Ishikawa (cell line): ENCODE measurements at regions not wholly inside any gene's neighbourhood (a gene's known extent, or its start where the extent isn't known, plus 50 kb on each side); places are given as distances from the start of the nearest gene placed in this dataset.

Experiments used
- CEBPB ChIP-seq: IDR thresholded peaks from 2 replicates; pipeline ENCODE4 v1.6.1; 2012
- CREB1 ChIP-seq: IDR thresholded peaks from 2 replicates; pipeline ENCODE4 v1.6.1; 2012; ENCODE audit warnings: low read depth
- EGR1 ChIP-seq: IDR thresholded peaks from 2 replicates; pipeline ENCODE4 v1.6.1; 2012
- EP300 ChIP-seq: IDR thresholded peaks from 2 replicates; pipeline ENCODE4 v1.6.1; 2012; ENCODE audit warnings: borderline replicate concordance
- FOXM1 ChIP-seq: IDR thresholded peaks from 2 replicates; pipeline ENCODE4 v1.6.1; 2012; ENCODE audit warnings: low read depth, borderline replicate concordance
- NFIC ChIP-seq: IDR thresholded peaks from 2 replicates; pipeline ENCODE4 v1.6.1; 2012
- RAD21 ChIP-seq: IDR thresholded peaks from 2 replicates; pipeline ENCODE4 v1.6.1; 2012; ENCODE audit warnings: low read depth
- TAF1 ChIP-seq: IDR thresholded peaks from 2 replicates; pipeline ENCODE4 v1.6.1; 2012; ENCODE audit warnings: low read depth, mild to moderate bottlenecking
- TCF12 ChIP-seq: IDR thresholded peaks from 2 replicates; pipeline ENCODE4 v1.6.1; 2012; ENCODE audit warnings: low read depth
- TEAD4 ChIP-seq: IDR thresholded peaks from 2 replicates; pipeline ENCODE4 v1.6.1; 2012
- YY1 ChIP-seq: IDR thresholded peaks from 2 replicates; pipeline ENCODE4 v1.6.1; 2012; ENCODE audit warnings: low read depth
- ZBTB7A ChIP-seq: IDR thresholded peaks from 2 replicates; pipeline ENCODE4 v1.6.1; 2012; ENCODE audit warnings: low read depth
- TF ChIP-seq, protein P1 (sequence below): IDR thresholded peaks from 2 replicates; pipeline ENCODE4 v1.6.1; 2012
- TF ChIP-seq, protein P2 (sequence below): IDR thresholded peaks from 2 replicates; pipeline ENCODE4 v1.6.1; 2012; ENCODE audit warnings: low read depth, mild to moderate bottlenecking
- TF ChIP-seq, protein P3 (sequence below): IDR thresholded peaks from 2 replicates; pipeline ENCODE4 v1.6.1; 2012

DNA sequence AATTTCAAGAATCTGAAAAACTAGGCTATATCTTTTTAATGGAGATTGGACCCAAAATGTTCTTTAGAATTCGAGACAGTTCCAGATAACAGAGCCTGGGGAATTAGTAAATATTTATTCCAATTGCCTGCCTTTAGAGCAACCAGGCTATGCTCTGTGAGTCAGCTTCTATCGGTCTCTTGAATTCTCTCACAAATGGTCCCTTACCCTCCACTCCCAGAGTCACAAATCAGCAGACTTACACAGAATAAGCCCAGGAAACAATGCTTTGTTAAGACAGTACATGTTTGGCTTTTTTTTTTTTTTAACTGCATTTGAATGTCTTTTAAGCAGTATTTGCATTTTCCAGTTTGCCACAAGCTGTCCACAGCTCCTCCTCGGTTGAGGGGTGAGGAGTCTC is 460.7 kb upstream of the CBLB start:
- no peak for TF ChIP-seq EGR1
- TF ChIP-seq YY1, result no peak
- no peak for TF ChIP-seq TEAD4
- TF ChIP-seq TCF12, result no peak
- no peak for TF ChIP-seq TAF1
- TF ChIP-seq ZBTB7A, result no peak
- TF ChIP-seq, protein P1, sequence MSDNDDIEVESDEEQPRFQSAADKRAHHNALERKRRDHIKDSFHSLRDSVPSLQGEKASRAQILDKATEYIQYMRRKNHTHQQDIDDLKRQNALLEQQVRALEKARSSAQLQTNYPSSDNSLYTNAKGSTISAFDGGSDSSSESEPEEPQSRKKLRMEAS, result no peak

DNA sequence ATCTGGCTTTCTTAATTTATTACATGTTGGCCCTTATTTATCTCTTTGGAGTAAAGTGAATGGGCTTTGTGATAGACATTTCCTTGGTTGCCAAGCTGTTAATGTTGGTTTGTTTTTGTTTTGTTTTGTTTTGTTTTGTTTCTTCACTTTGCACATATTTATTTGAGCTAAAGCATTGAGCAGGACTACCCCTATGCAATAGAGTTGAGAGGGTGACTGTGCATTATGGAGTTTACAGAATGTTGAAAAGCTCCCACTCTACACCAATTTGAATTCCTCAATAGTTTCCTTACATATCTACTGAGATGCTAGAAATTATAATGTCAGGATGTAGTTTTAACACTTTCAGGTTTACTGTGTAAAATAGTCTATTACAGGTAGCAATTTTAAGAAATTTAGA is 462.8 kb upstream of the CBLB start:
- TF ChIP-seq TCF12, result no peak
- TF ChIP-seq, protein P2, sequence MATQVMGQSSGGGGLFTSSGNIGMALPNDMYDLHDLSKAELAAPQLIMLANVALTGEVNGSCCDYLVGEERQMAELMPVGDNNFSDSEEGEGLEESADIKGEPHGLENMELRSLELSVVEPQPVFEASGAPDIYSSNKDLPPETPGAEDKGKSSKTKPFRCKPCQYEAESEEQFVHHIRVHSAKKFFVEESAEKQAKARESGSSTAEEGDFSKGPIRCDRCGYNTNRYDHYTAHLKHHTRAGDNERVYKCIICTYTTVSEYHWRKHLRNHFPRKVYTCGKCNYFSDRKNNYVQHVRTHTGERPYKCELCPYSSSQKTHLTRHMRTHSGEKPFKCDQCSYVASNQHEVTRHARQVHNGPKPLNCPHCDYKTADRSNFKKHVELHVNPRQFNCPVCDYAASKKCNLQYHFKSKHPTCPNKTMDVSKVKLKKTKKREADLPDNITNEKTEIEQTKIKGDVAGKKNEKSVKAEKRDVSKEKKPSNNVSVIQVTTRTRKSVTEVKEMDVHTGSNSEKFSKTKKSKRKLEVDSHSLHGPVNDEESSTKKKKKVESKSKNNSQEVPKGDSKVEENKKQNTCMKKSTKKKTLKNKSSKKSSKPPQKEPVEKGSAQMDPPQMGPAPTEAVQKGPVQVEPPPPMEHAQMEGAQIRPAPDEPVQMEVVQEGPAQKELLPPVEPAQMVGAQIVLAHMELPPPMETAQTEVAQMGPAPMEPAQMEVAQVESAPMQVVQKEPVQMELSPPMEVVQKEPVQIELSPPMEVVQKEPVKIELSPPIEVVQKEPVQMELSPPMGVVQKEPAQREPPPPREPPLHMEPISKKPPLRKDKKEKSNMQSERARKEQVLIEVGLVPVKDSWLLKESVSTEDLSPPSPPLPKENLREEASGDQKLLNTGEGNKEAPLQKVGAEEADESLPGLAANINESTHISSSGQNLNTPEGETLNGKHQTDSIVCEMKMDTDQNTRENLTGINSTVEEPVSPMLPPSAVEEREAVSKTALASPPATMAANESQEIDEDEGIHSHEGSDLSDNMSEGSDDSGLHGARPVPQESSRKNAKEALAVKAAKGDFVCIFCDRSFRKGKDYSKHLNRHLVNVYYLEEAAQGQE, result no peak
- TF ChIP-seq CEBPB, result no peak
- TF ChIP-seq YY1, result no peak
- TF ChIP-seq CREB1, result no peak
- no peak for TF ChIP-seq ZBTB7A
- no peak for TF ChIP-seq EGR1
- no peak for TF ChIP-seq FOXM1
- TF ChIP-seq, protein P3, sequence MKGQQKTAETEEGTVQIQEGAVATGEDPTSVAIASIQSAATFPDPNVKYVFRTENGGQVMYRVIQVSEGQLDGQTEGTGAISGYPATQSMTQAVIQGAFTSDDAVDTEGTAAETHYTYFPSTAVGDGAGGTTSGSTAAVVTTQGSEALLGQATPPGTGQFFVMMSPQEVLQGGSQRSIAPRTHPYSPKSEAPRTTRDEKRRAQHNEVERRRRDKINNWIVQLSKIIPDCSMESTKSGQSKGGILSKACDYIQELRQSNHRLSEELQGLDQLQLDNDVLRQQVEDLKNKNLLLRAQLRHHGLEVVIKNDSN, result no peak
- TF ChIP-seq TAF1, result no peak
- TF ChIP-seq TEAD4, result no peak
- TF ChIP-seq RAD21, result no peak
- TF ChIP-seq NFIC, result no peak
- TF ChIP-seq, protein P1, result no peak
- no peak for TF ChIP-seq EP300

DNA sequence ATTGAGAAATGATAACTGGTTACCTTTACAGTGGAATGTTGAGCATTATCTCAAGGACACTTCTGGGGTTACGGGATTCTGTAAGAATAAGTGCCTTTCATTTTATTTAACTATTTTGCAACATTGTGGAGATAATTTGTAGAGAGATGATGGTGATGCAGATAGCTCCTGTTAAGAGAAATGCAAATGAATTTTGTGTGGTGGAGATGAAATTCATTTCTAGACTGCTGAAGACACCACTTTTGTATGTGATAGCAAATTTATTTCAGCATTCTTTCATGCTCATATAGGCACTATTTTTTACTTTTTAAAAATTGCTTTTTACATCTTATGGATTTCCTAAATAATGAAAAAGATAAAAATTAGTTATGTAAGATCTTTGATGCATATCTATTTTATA is 463.3 kb upstream of the CBLB start:
- TF ChIP-seq, protein P1, result no peak
- TF ChIP-seq, protein P2, result no peak
- no peak for TF ChIP-seq NFIC
- TF ChIP-seq CEBPB, result no peak
- no peak for TF ChIP-seq RAD21
- TF ChIP-seq CREB1, result no peak
- no peak for TF ChIP-seq YY1
- no peak for TF ChIP-seq EP300
- TF ChIP-seq TAF1, result no peak
- no peak for TF ChIP-seq FOXM1
- no peak for TF ChIP-seq TCF12
- no peak for TF ChIP-seq TEAD4
- TF ChIP-seq, protein P3, result no peak
- TF ChIP-seq ZBTB7A, result no peak
- TF ChIP-seq EGR1, result no peak

DNA sequence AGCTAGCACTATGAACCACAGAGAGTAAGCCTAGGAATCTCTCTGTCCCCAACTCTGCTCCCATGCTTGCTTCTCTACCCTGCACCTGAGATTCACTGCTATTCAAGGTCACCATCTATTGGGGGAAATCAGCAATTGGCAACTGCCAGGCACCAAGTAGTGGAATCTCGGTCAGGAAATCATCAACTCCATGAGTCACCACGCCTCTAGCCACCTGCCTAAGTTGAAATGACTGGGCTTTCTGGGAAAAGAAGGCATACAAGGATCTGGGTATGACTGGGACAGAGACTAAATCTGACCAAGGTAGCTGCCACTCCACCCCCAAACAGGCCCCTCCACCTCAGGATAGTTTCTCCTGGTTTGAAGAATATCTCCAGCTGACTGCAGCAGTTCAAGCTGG is 464.1 kb upstream of the CBLB start:
- TF ChIP-seq FOXM1 (no peak), TEAD4 (no peak), EGR1 (no peak), TAF1 (no peak), EP300 (no peak), NFIC (no peak), CREB1 (no peak), RAD21 (no peak), CEBPB (no peak), TCF12 (no peak)
- TF ChIP-seq, protein P1, result no peak
- TF ChIP-seq, protein P3, result no peak

DNA sequence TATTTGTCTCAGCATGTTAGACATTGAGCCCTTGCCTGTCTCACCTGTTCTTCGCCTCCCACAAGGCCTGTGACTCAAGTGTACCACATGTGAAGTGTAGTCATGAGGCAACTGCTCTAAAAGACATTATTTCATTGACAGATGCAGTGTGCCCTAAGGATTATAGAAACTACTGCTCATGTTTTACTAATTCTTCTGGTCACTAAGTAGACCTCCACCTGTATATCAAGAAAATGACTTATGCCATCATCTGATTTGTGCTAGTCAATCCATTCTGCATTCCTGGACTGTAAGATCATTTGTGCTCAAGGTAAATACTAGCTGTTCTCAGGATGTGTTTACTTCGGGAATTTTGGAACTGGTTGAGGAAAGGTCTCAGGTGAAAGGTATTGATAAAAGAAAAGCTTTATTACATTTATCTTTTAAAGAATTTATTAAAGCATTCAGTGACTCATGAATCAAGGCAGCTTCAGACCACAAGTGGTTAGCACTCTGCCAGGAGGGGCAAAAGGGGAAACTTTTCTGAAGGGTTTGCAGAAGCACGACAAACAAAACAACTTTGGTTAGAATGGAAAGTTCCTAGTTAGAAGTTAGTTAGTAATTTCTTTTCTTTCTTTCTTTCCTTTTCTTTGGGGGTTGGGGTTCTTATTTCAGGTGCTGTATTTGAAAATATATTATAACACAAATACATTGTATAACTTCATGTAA is 465.3 kb upstream of the CBLB start:
- TF ChIP-seq FOXM1 (no peak), TEAD4 (no peak), RAD21 (no peak), CREB1 (no peak)
- TF ChIP-seq, protein P2, result no peak
- TF ChIP-seq, protein P1, result no peak
